ENCODE measurements at regions not wholly inside any gene's neighbourhood (a gene's known extent, or its start where the extent isn't known, plus 50 kb on each side); places are given as distances from the start of the nearest gene placed in this dataset.

DNA sequence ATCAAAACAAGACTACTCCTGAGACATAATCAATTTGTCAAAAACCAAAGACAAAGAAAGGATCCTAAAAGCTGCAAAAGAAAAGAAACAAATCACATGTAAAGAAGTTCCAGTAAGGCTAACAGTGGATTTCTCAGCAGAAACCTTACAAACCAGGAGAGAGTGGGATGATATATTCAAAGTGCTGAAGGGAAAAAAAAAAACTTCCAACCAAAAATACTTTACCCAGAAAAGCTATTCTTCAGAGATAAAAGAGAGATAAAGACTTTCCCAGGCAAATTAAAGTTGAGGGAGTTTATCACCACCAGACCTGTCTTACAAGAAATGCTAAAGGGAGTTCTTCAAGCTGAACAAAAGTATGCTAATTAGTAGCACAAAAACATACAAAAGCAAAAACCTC is 91.9 kb upstream of the PPP2R5C start:
- TF ChIP-seq POLR2A (IDR thresholded peaks at IDR 0.05), result no peak
- TF ChIP-seq, protein P1, sequence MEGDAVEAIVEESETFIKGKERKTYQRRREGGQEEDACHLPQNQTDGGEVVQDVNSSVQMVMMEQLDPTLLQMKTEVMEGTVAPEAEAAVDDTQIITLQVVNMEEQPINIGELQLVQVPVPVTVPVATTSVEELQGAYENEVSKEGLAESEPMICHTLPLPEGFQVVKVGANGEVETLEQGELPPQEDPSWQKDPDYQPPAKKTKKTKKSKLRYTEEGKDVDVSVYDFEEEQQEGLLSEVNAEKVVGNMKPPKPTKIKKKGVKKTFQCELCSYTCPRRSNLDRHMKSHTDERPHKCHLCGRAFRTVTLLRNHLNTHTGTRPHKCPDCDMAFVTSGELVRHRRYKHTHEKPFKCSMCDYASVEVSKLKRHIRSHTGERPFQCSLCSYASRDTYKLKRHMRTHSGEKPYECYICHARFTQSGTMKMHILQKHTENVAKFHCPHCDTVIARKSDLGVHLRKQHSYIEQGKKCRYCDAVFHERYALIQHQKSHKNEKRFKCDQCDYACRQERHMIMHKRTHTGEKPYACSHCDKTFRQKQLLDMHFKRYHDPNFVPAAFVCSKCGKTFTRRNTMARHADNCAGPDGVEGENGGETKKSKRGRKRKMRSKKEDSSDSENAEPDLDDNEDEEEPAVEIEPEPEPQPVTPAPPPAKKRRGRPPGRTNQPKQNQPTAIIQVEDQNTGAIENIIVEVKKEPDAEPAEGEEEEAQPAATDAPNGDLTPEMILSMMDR (IDR thresholded peaks at IDR 0.05), result no peak

All from esophagus squamous epithelium (tissue), 4 donors.